Uterus (tissue), 3 donors: ENCODE measurements at regions not wholly inside any gene's neighbourhood (a gene's known extent, or its start where the extent isn't known, plus 50 kb on each side); places are given as distances from the start of the nearest gene placed in this dataset.

Experiments
- DNase-seq, 2 donors: peaks; one replicate each; pipeline ENCODE4 v3.0.0-alpha.2; 2019 to 2020
- H3K27ac ChIP-seq, 2 donors: fragments of 200-600 bp; sonication (generic); 1 replicate in 1 of 2; 2 replicates in 1 of 2; pipeline ENCODE4 v1.5.1; 2016 to 2018
- H3K27me3 ChIP-seq, 2 donors: fragments of 200-600 bp; sonication (generic); one replicate each; pipeline ENCODE4 v1.5.1; 2018 to 2019; ENCODE audit warnings: control low read depth in 1 of 2
- H3K36me3 ChIP-seq, 2 donors: fragments of 200-600 bp; sonication (generic); one replicate each; pipeline ENCODE4 v1.5.1; 2019; ENCODE audit warnings: control low read depth in 1 of 2
- H3K4me1 ChIP-seq, 2 donors: fragments of 200-600 bp; sonication (generic); one replicate each; pipeline ENCODE4 v1.5.1; 2018 to 2019; ENCODE audit warnings: control low read depth in 1 of 2
- H3K4me3 ChIP-seq, 2 donors: fragments of 200-600 bp; sonication (generic); 1 replicate in 1 of 2; 2 replicates in 1 of 2; pipeline ENCODE4 v1.5.1; 2018 to 2019; ENCODE audit warnings: mild to moderate bottlenecking in 1 of 2
- H3K9me3 ChIP-seq, 2 donors: fragments of 200-600 bp; sonication (generic); one replicate each; pipeline ENCODE4 v1.5.1; 2019; ENCODE audit warnings: control low read depth in 1 of 2
- CTCF ChIP-seq, 4 experiments: fragments of 200-600 bp in 2 of 4; fragments of 450-650 bp in 2 of 4; sonication (generic) in 2 of 4; IDR thresholded peaks; one replicate each; pipeline ENCODE4 v1.5.1; 2016 to 2019; ENCODE audit warnings: antibody characterized with exemption in 4 of 4, mild to moderate bottlenecking in 2 of 4, moderate library complexity in 1 of 4
- POLR2A ChIP-seq, 2 donors: fragments of 450-650 bp; IDR thresholded peaks; one replicate each; pipeline ENCODE4 v1.6.1; 2016; ENCODE audit warnings: antibody characterized with exemption in 2 of 2, mild to moderate bottlenecking in 1 of 2, moderate library complexity in 1 of 2
- intact Hi-C: fragments of 100-400 bp; cut with DNase I; formaldehyde crosslinking; loops from one replicate; pipeline ENCODE4 v1.15.1; 2023; ENCODE audit warnings: low total_unique reads
- donor health status: DM: yes; HTN: yes; CAD: no.

- no peak for DNase-seq
- Histone ChIP-seq H3K9me3 (no peaks in the 10 kb centered on the region), H3K36me3 (no peaks in the 10 kb centered on the region), H3K4me3 (no peak overlapping the region), H3K4me1 (no peaks in the 10 kb centered on the region), H3K27me3 (no peaks in the 10 kb centered on the region), H3K27ac (no peak overlapping the region)
- TF ChIP-seq POLR2A (IDR thresholded peaks at IDR 0.05) = no peak
- TF ChIP-seq CTCF (IDR thresholded peaks at IDR 0.05) = no peak
- intact Hi-C loops = no loop called here
These were observed 54.4 kb downstream of the ZNF503 start for GRCh38 chr10:75347186-75347585.

GRCh38 chr10:75345738-75346137 is 55.8 kb downstream of the ZNF503 start:
- no peaks in the 10 kb centered on the region for H3K4me1 ChIP-seq
- intact Hi-C loops = no loop called here
- H3K9me3 ChIP-seq = no peaks in the 10 kb centered on the region
- no peak for DNase-seq
- H3K27ac ChIP-seq = no peak overlapping the region
- no peaks in the 10 kb centered on the region for H3K36me3 ChIP-seq
- H3K27me3 ChIP-seq = no peaks in the 10 kb centered on the region
- TF ChIP-seq POLR2A (IDR thresholded peaks at IDR 0.05) (no peak), CTCF (IDR thresholded peaks at IDR 0.05) (no peak)
- no peak overlapping the region for H3K4me3 ChIP-seq

GRCh38 chr10:75344170-75344569 is 57.4 kb downstream of the ZNF503 start:
- H3K27ac ChIP-seq = no peak overlapping the region

GRCh38 chr10:75342397-75342796 is 59.2 kb downstream of the ZNF503 start:
- Histone ChIP-seq H3K36me3 (no peaks in the 10 kb centered on the region), H3K4me3 (no peak overlapping the region), H3K9me3 (no peaks in the 10 kb centered on the region), H3K27me3 (no peaks in the 10 kb centered on the region), H3K27ac (no peak overlapping the region), H3K4me1 (no peaks in the 10 kb centered on the region)
- TF ChIP-seq CTCF (IDR thresholded peaks at IDR 0.05) (no peak), POLR2A (IDR thresholded peaks at IDR 0.05) (no peak)
- intact Hi-C loops = no loop called here
- DNase-seq = no peak

More at GRCh38 chr10:75344170-75344569, 57.4 kb downstream of the ZNF503 start:
- no peaks in the 10 kb centered on the region for H3K4me1 ChIP-seq
- no peak for DNase-seq
- intact Hi-C loops = no loop called here
- TF ChIP-seq CTCF (IDR thresholded peaks at IDR 0.05) (no peak), POLR2A (IDR thresholded peaks at IDR 0.05) (no peak)
- no peaks in the 10 kb centered on the region for H3K27me3 ChIP-seq
- no peak overlapping the region for H3K4me3 ChIP-seq
- no peaks in the 10 kb centered on the region for H3K9me3 ChIP-seq
- no peaks in the 10 kb centered on the region for H3K36me3 ChIP-seq

- H3K36me3 ChIP-seq = no peaks in the 10 kb centered on the region
- no peaks in the 10 kb centered on the region for H3K27me3 ChIP-seq
- no peak overlapping the region for H3K27ac ChIP-seq
- TF ChIP-seq POLR2A (IDR thresholded peaks at IDR 0.05) = no peak
- no peak for TF ChIP-seq CTCF (IDR thresholded peaks at IDR 0.05)
- no peak overlapping the region for H3K4me3 ChIP-seq
- no peak for DNase-seq
- intact Hi-C loops = no loop called here
- no peaks in the 10 kb centered on the region for H3K9me3 ChIP-seq
- H3K4me1 ChIP-seq = no peaks in the 10 kb centered on the region
These were observed 65.6 kb downstream of the ZNF503 start for GRCh38 chr10:75335983-75336382.
